Keratinocyte (primary cell): ENCODE measurements at regions not wholly inside any gene's neighbourhood (a gene's known extent, or its start where the extent isn't known, plus 50 kb on each side); places are given as distances from the start of the nearest gene placed in this dataset.

Source experiments
- DNase-seq: peaks from one replicate; pipeline ENCODE4 v3.0.0-alpha.2; 2011; ENCODE audit warnings: low read depth, missing footprints, low spot score
- FAIRE-seq: peaks from 2 replicates; lab custom pipeline; 2011; peaks lifted over from hg19 to GRCh38; lab: Jason Lieb, UNC
- H2AFZ ChIP-seq: 2 replicates; pipeline ENCODE4 v1.6.0; 2012; ENCODE audit warnings: low read length, control low read depth, inconsistent platforms; ENCODE audit not compliant: control insufficient read depth
- H3K27ac ChIP-seq: 2 replicates; pipeline ENCODE4 v1.5.1; 2011; ENCODE audit warnings: low read length; ENCODE audit not compliant: control insufficient read depth, insufficient read depth
- H3K27me3 ChIP-seq: 3 replicates; pipeline ENCODE4 v1.6.0; 2011; ENCODE audit warnings: low read length; ENCODE audit not compliant: control insufficient read depth, insufficient read depth; ENCODE audit errors: extremely low read depth
- H3K36me3 ChIP-seq, 2 experiments: 2 replicates in 1 of 2; 3 replicates in 1 of 2; pipeline ENCODE4 v1.5.1; 2011; ENCODE audit warnings: low read length in 2 of 2, mild to moderate bottlenecking in 1 of 2; ENCODE audit not compliant: control insufficient read depth in 2 of 2, insufficient read depth in 2 of 2; ENCODE audit errors: extremely low read depth in 1 of 2
- H3K4me1 ChIP-seq: 3 replicates; pipeline ENCODE4 v1.5.1; 2011; ENCODE audit warnings: low read length; ENCODE audit not compliant: control insufficient read depth, insufficient read depth; ENCODE audit errors: extremely low read depth
- H3K4me2 ChIP-seq: 3 replicates; pipeline ENCODE4 v1.6.0; 2011; ENCODE audit warnings: low read depth, low read length; ENCODE audit not compliant: control insufficient read depth, insufficient read depth; ENCODE audit errors: extremely low read depth
- H3K4me3 ChIP-seq, 3 experiments: fragments of 200-600 bp in 1 of 3; sonication (generic) in 1 of 3; 2 replicates in 2 of 3; 3 replicates in 1 of 3; pipeline ENCODE4 v1.5.1; 2011 to 2016; ENCODE audit warnings: low read length in 3 of 3, mild to moderate bottlenecking in 3 of 3, control low read depth in 2 of 3, inconsistent platforms in 1 of 3, low read depth in 1 of 3, mixed read lengths in 1 of 3, mixed run types in 1 of 3, moderate library complexity in 1 of 3; ENCODE audit not compliant: control insufficient read depth in 2 of 3, insufficient read depth in 2 of 3; ENCODE audit errors: extremely low read depth in 1 of 3
- H3K79me2 ChIP-seq: 2 replicates; pipeline ENCODE4 v1.6.0; 2012; ENCODE audit warnings: low read length; ENCODE audit not compliant: control insufficient read depth, insufficient read depth
- H3K9ac ChIP-seq: 3 replicates; pipeline ENCODE4 v1.6.0; 2011; ENCODE audit warnings: low read length; ENCODE audit not compliant: control insufficient read depth, insufficient read depth; ENCODE audit errors: extremely low read depth
- H3K9me1 ChIP-seq: 3 replicates; pipeline ENCODE4 v1.6.0; 2011; ENCODE audit warnings: low read length; ENCODE audit not compliant: control insufficient read depth, insufficient read depth; ENCODE audit errors: extremely low read depth
- H3K9me3 ChIP-seq: 2 replicates; pipeline ENCODE4 v1.5.1; 2012; ENCODE audit warnings: low read depth, low read length; ENCODE audit not compliant: control insufficient read depth
- H4K20me1 ChIP-seq: 3 replicates; pipeline ENCODE4 v1.6.0; 2011; ENCODE audit warnings: low read length; ENCODE audit not compliant: control insufficient read depth, insufficient read depth; ENCODE audit errors: extremely low read depth
- CTCF ChIP-seq, 3 experiments: IDR thresholded peaks in 1 of 3; conservative IDR thresholded peaks in 1 of 3; optimal IDR thresholded peaks in 1 of 3; 2 replicates in 2 of 3; 3 replicates in 1 of 3; pipeline versions ENCODE3 to v1.5.1; 2011; ENCODE audit warnings: low read length in 3 of 3, mild to moderate bottlenecking in 3 of 3, moderate library complexity in 2 of 3, control low read depth in 1 of 3, inconsistent platforms in 1 of 3; ENCODE audit not compliant: insufficient read depth in 2 of 3; ENCODE audit errors: extremely low read depth in 1 of 3
- EZH2 ChIP-seq: IDR thresholded peaks from one replicate; pipeline ENCODE4 v1.6.1; 2012; ENCODE audit warnings: inconsistent platforms, mild to moderate bottlenecking, low read length, moderate library complexity
- dilution Hi-C: fragments of 300-500 bp; cut with MboI; formaldehyde crosslinking; loops from one replicate; pipeline ENCODE4 v1.7.0; 2020; ENCODE audit warnings: low sequenced_read_pairs; ENCODE audit not compliant: extremely low pct_ligation_motif_present

DNA sequence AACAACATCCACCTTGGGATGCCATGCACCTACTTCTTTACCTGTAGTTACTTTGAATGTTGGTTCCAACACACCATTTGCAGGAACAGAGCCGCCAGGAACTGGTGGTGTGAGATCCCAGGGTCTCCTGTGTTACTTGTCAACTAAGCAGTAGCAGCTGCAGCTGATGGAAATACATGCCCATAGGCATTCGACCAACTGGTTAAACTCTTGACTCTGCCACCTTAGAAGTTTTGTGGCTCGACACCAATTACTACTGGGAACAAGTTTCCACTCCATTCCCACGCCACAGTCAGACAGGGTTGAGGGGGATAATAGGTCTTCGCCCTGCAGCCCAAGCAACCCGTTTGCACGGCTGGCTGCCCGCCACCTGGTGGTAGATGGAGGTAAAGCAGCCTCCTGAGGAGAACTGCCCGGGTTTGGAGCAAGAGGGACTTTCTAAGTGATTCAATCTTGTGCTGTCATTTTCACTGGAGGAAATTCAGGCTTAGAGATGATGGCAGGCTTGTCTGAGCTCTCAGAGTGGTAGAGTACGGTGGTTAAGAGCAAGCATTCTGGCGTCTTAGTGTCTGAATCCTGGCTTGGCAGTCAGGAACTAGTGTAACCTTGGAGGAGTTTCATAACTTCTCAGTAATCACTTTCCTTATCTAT, 119.1 kb upstream of the TRIM2 start:
- peak; percentile 13 for DNase-seq

GRCh38 chr4:153087671-153088194, 116.5 kb upstream of the TRIM2 start:
- FAIRE-seq (no peak), DNase-seq (no peak)
- no peak overlapping the region for H3K9ac ChIP-seq
- H3K9me3 ChIP-seq = no peaks in the 10 kb centered on the region
- no peaks in the 10 kb centered on the region for H3K79me2 ChIP-seq
- dilution Hi-C loops = no loop called here
- no peaks in the 10 kb centered on the region for H3K36me3 ChIP-seq
- no peak overlapping the region for H3K4me2 ChIP-seq
- H3K9me1 ChIP-seq = no peaks in the 10 kb centered on the region
- no peak overlapping the region for H2AFZ ChIP-seq
- H3K27me3 ChIP-seq = no peaks in the 10 kb centered on the region
- no peaks in the 10 kb centered on the region for H4K20me1 ChIP-seq
- no peak overlapping the region for H3K27ac ChIP-seq
- H3K4me3 ChIP-seq = no peak overlapping the region
- peaks cover 6% of the 10 kb centered on the region for H3K4me1 ChIP-seq
- TF ChIP-seq CTCF (optimal IDR thresholded peaks at IDR 0.05 in 1 of 3, IDR thresholded peaks at IDR 0.05 in 1 of 3, conservative IDR thresholded peaks at IDR 0.05 in 1 of 3; ENCODE audit: extremely low read depth in 1 of 3, insufficient read depth in 2 of 3, low read length in 3 of 3) = no peak
- no peak for TF ChIP-seq EZH2

More for the DNA sequence above, 119.1 kb upstream of the TRIM2 start:
- dilution Hi-C loops = no loop called here
- Histone ChIP-seq H3K9me3 (no peaks in the 10 kb centered on the region), H3K4me1 (peaks cover 15% of the 10 kb centered on the region), H3K9me1 (no peaks in the 10 kb centered on the region), H3K79me2 (no peaks in the 10 kb centered on the region), H3K36me3 (no peaks in the 10 kb centered on the region), H4K20me1 (no peaks in the 10 kb centered on the region), H3K4me3 (no peak overlapping the region), H3K4me2 (peak overlapping the region; percentile 22), H2AFZ (peak overlapping the region; percentile 56), H3K27me3 (no peaks in the 10 kb centered on the region), H3K27ac (no peak overlapping the region), H3K9ac (no peak overlapping the region)
- TF ChIP-seq EZH2 (no peak), CTCF (optimal IDR thresholded peaks at IDR 0.05 in 1 of 3, IDR thresholded peaks at IDR 0.05 in 1 of 3, conservative IDR thresholded peaks at IDR 0.05 in 1 of 3; ENCODE audit: extremely low read depth in 1 of 3, insufficient read depth in 2 of 3, low read length in 3 of 3) (peak; percentile 84 to 98 (median 92))
- FAIRE-seq = peak; percentile 60
